GM12878 (cell line): ENCODE measurements at regions not wholly inside any gene's neighbourhood (a gene's known extent, or its start where the extent isn't known, plus 50 kb on each side); places are given as distances from the start of the nearest gene placed in this dataset.

Experiments
- CREB1 ChIP-seq: IDR thresholded peaks from 2 replicates; pipeline ENCODE4 v1.6.1; 2012; ENCODE audit warnings: low read depth, mild to moderate bottlenecking, inconsistent platforms
- E2F4 ChIP-seq: IDR thresholded peaks from 2 replicates; pipeline ENCODE4 v1.6.1; 2012; ENCODE audit warnings: low read depth, low read length, improper control_type of control experiment
- E2F8 ChIP-seq: fragments of 450-650 bp; IDR thresholded peaks from 2 replicates; pipeline ENCODE4 v1.6.1; 2018; ENCODE audit warnings: mild to moderate bottlenecking, low read depth, moderate library complexity; ENCODE audit not compliant: partially characterized antibody
- FOS ChIP-seq: IDR thresholded peaks from 3 replicates; pipeline ENCODE4 v1.6.1; 2011; ENCODE audit warnings: borderline replicate concordance; ENCODE audit not compliant: insufficient read length; ENCODE audit errors: extremely low read depth
- MEF2A ChIP-seq: IDR thresholded peaks from 2 replicates; pipeline ENCODE4 v1.6.1; 2011; ENCODE audit warnings: low read depth, mild to moderate bottlenecking, low read length, moderate library complexity; ENCODE audit not compliant: insufficient read depth
- MLLT1 ChIP-seq: fragments of 450-650 bp; IDR thresholded peaks from 2 replicates; pipeline ENCODE4 v1.6.1; 2016; ENCODE audit warnings: mild to moderate bottlenecking
- MXI1 ChIP-seq: fragments of 150-350 bp; IDR thresholded peaks from 2 replicates; pipeline ENCODE4 v1.6.1; 2011; ENCODE audit warnings: low read depth, mild to moderate bottlenecking, inconsistent platforms, low read length, improper control_type of control experiment
- NR2C2 ChIP-seq: IDR thresholded peaks from 2 replicates; pipeline ENCODE4 v1.6.1; 2011; ENCODE audit warnings: borderline replicate concordance, low read depth; ENCODE audit not compliant: control insufficient read depth, insufficient read length
- RCOR1 ChIP-seq: conservative IDR thresholded peaks from 2 replicates; pipeline ENCODE4 v1.6.1; 2012; ENCODE audit warnings: low read depth, low read length, improper control_type of control experiment
- RFX5 ChIP-seq: IDR thresholded peaks from 2 replicates; pipeline ENCODE4 v1.6.1; 2011; ENCODE audit warnings: low read depth, low read length, improper control_type of control experiment
- ZNF217 ChIP-seq: fragments of 450-650 bp; IDR thresholded peaks from 2 replicates; pipeline ENCODE4 v1.6.1; 2017; ENCODE audit warnings: antibody characterized with exemption, mild to moderate bottlenecking

- TF ChIP-seq E2F8 = no peak
- TF ChIP-seq RFX5 = no peak
- TF ChIP-seq MLLT1 = no peak
- TF ChIP-seq MXI1 = no peak
- TF ChIP-seq NR2C2 = no peak
- TF ChIP-seq E2F4 = no peak
- TF ChIP-seq MEF2A = no peak
- no peak for TF ChIP-seq FOS
- TF ChIP-seq RCOR1 = no peak
- no peak for TF ChIP-seq ZNF217
- TF ChIP-seq CREB1 = no peak
Observed at GRCh38 chr14:27270716-27271115, 672.9 kb upstream of the NOVA1 start (continued).
